ENCODE measurements at regions not wholly inside any gene's neighbourhood (a gene's known extent, or its start where the extent isn't known, plus 50 kb on each side); places are given as distances from the start of the nearest gene placed in this dataset.

GRCh38 chr6:1514078-1514477 lies 95.6 kb upstream of the FOXC1 start:
- TF ChIP-seq EZH2phosphoT487 (IDR thresholded peaks at IDR 0.05; ENCODE audit: low read depth, severe bottlenecking, unreplicated experiment) (no peak), CTCF (IDR thresholded peaks at IDR 0.05; ENCODE audit: poor library complexity) (no peak), EZH2 (IDR thresholded peaks at IDR 0.05; ENCODE audit: borderline replicate concordance) (no peak)
